Ishikawa (cell line): ENCODE measurements at regions not wholly inside any gene's neighbourhood (a gene's known extent, or its start where the extent isn't known, plus 50 kb on each side); places are given as distances from the start of the nearest gene placed in this dataset.

ENCODE experiments used
- CEBPB ChIP-seq: IDR thresholded peaks from 2 replicates; pipeline ENCODE4 v1.6.1; 2012
- CREB1 ChIP-seq: IDR thresholded peaks from 2 replicates; pipeline ENCODE4 v1.6.1; 2012; ENCODE audit warnings: low read depth
- EGR1 ChIP-seq: IDR thresholded peaks from 2 replicates; pipeline ENCODE4 v1.6.1; 2012
- EP300 ChIP-seq: IDR thresholded peaks from 2 replicates; pipeline ENCODE4 v1.6.1; 2012; ENCODE audit warnings: borderline replicate concordance
- FOXM1 ChIP-seq: IDR thresholded peaks from 2 replicates; pipeline ENCODE4 v1.6.1; 2012; ENCODE audit warnings: low read depth, borderline replicate concordance
- MAX ChIP-seq: IDR thresholded peaks from 2 replicates; pipeline ENCODE4 v1.6.1; 2012
- NFIC ChIP-seq: IDR thresholded peaks from 2 replicates; pipeline ENCODE4 v1.6.1; 2012
- RAD21 ChIP-seq: IDR thresholded peaks from 2 replicates; pipeline ENCODE4 v1.6.1; 2012; ENCODE audit warnings: low read depth
- REST ChIP-seq: IDR thresholded peaks from 2 replicates; pipeline ENCODE4 v1.6.1; 2012; ENCODE audit warnings: low read depth, mild to moderate bottlenecking
- TAF1 ChIP-seq: IDR thresholded peaks from 2 replicates; pipeline ENCODE4 v1.6.1; 2012; ENCODE audit warnings: low read depth, mild to moderate bottlenecking
- TCF12 ChIP-seq: IDR thresholded peaks from 2 replicates; pipeline ENCODE4 v1.6.1; 2012; ENCODE audit warnings: low read depth
- TEAD4 ChIP-seq: IDR thresholded peaks from 2 replicates; pipeline ENCODE4 v1.6.1; 2012
- USF1 ChIP-seq: IDR thresholded peaks from 2 replicates; pipeline ENCODE4 v1.6.1; 2012
- YY1 ChIP-seq: IDR thresholded peaks from 2 replicates; pipeline ENCODE4 v1.6.1; 2012; ENCODE audit warnings: low read depth
- ZBTB7A ChIP-seq: IDR thresholded peaks from 2 replicates; pipeline ENCODE4 v1.6.1; 2012; ENCODE audit warnings: low read depth

GRCh38 chr1:105204836-105205371 is 1455.2 kb downstream of the AMY1C start:
- no peak for TF ChIP-seq TEAD4
- TF ChIP-seq CEBPB, result no peak
- TF ChIP-seq NFIC, result no peak
- TF ChIP-seq REST, result no peak
- TF ChIP-seq CREB1, result no peak
- TF ChIP-seq TAF1, result no peak
- no peak for TF ChIP-seq YY1
- no peak for TF ChIP-seq TCF12
- no peak for TF ChIP-seq MAX
- no peak for TF ChIP-seq USF1
- no peak for TF ChIP-seq RAD21
- TF ChIP-seq ZBTB7A, result no peak
- no peak for TF ChIP-seq FOXM1
- no peak for TF ChIP-seq EGR1
- no peak for TF ChIP-seq EP300

GRCh38 chr1:105208581-105208980 is 1458.9 kb downstream of the AMY1C start:
- TF ChIP-seq CEBPB (no peak), TCF12 (no peak), EGR1 (no peak), CREB1 (no peak), TAF1 (no peak), MAX (no peak), USF1 (no peak), NFIC (no peak), RAD21 (no peak), FOXM1 (no peak), TEAD4 (no peak), ZBTB7A (no peak), EP300 (no peak), YY1 (no peak), REST (no peak)

GRCh38 chr1:105210747-105211146 is 1461.0 kb downstream of the AMY1C start:
- TF ChIP-seq REST (no peak), CEBPB (no peak), RAD21 (no peak), FOXM1 (no peak)

- TF ChIP-seq RAD21 (no peak), YY1 (no peak), NFIC (no peak)
Observed at GRCh38 chr1:105231378-105231777, 1481.7 kb downstream of the AMY1C start.

GRCh38 chr1:105243411-105243810 is 1493.7 kb downstream of the AMY1C start:
- TF ChIP-seq ZBTB7A, result no peak
- TF ChIP-seq YY1, result no peak
- no peak for TF ChIP-seq TAF1
- TF ChIP-seq EGR1, result no peak
- TF ChIP-seq CEBPB, result no peak
- no peak for TF ChIP-seq REST
- no peak for TF ChIP-seq TEAD4
- TF ChIP-seq RAD21, result no peak
- TF ChIP-seq MAX, result no peak
- no peak for TF ChIP-seq CREB1
- no peak for TF ChIP-seq FOXM1
- TF ChIP-seq NFIC, result no peak
